H1 (cell line): ENCODE measurements at regions not wholly inside any gene's neighbourhood (a gene's known extent, or its start where the extent isn't known, plus 50 kb on each side); places are given as distances from the start of the nearest gene placed in this dataset.

Source experiments
- CTCF ChIA-PET: fragments of 300-600 bp; sonication (Branson Sonifier 250); formaldehyde crosslinking; loops from one replicate; lab custom pipeline; 2021; ENCODE audit not compliant: partially characterized antibody; lab: Charles Lee
- POLR2A ChIA-PET: fragments of 300-600 bp; sonication (Branson Sonifier 250); formaldehyde crosslinking; loops from one replicate; lab custom pipeline; 2021; ENCODE audit warnings: inconsistent platforms; ENCODE audit not compliant: partially characterized antibody; lab: Charles Lee
- DNase-seq, 2 experiments: peaks; one replicate each; pipeline versions ENCODE4 v3.0.0 to v3.0.0-alpha.2; 2010 to 2022; ENCODE audit warnings: low spot score in 2 of 2, low read depth in 1 of 2, mixed read lengths in 1 of 2
- FAIRE-seq: peaks from 2 replicates; lab custom pipeline; 2011; peaks lifted over from hg19 to GRCh38; lab: Jason Lieb, UNC
- H2AFZ ChIP-seq: 2 replicates; pipeline ENCODE4 v1.8.1; 2012; ENCODE audit warnings: low read length, inconsistent platforms
- H2AK5ac ChIP-seq: 2 replicates; pipeline ENCODE4 v1.6.1; 2013; ENCODE audit warnings: low read depth, low read length
- H2BK120ac ChIP-seq: replicated peaks from 2 replicates; pipeline ENCODE3; 2013; ENCODE audit warnings: low read depth, low read length, inconsistent platforms
- H2BK12ac ChIP-seq: 2 replicates; pipeline ENCODE4 v1.6.1; 2013; ENCODE audit warnings: low read depth, low read length
- H2BK15ac ChIP-seq: 2 replicates; pipeline ENCODE4 v1.6.1; 2013; ENCODE audit warnings: low read length
- H2BK20ac ChIP-seq: 2 replicates; pipeline ENCODE4 v1.6.1; 2013; ENCODE audit warnings: low read length
- H2BK5ac ChIP-seq: 2 replicates; pipeline ENCODE4 v1.6.1; 2013; ENCODE audit warnings: low read depth, low read length
- H3K14ac ChIP-seq: 2 replicates; pipeline ENCODE4 v1.6.1; 2013; ENCODE audit warnings: inconsistent platforms; ENCODE audit not compliant: insufficient read length
- H3K18ac ChIP-seq: 2 replicates; pipeline ENCODE4 v1.6.1; 2013; ENCODE audit warnings: low read length; ENCODE audit errors: extremely low read depth
- H3K23ac ChIP-seq: 2 replicates; pipeline ENCODE4 v1.6.1; 2013; ENCODE audit warnings: inconsistent platforms; ENCODE audit not compliant: insufficient read length
- H3K23me2 ChIP-seq: 2 replicates; pipeline ENCODE4 v1.6.1; 2013; ENCODE audit warnings: low read depth, low read length
- H3K27ac ChIP-seq: 2 replicates; pipeline ENCODE4 v1.6.1; 2011; ENCODE audit warnings: low read depth, low read length, inconsistent platforms
- H3K27me3 ChIP-seq, 4 experiments: replicated peaks in 1 of 4; 1 replicate in 1 of 4; 2 replicates in 3 of 4; pipeline versions ENCODE4 v1.6.1 to v1.8.1; 2011 to 2013; ENCODE audit warnings: low read length in 3 of 4, mild to moderate bottlenecking in 3 of 4, inconsistent platforms in 2 of 4, mixed read lengths in 2 of 4, moderate library complexity in 1 of 4; ENCODE audit not compliant: control insufficient read depth in 3 of 4, insufficient read depth in 3 of 4; ENCODE audit errors: extremely low read depth in 1 of 4
- H3K36me3 ChIP-seq, 4 experiments: 2 replicates each; pipeline versions ENCODE4 v1.6.1 to v1.8.1; 2011 to 2013; ENCODE audit warnings: mild to moderate bottlenecking in 4 of 4, low read length in 3 of 4, moderate library complexity in 2 of 4, control low read depth in 1 of 4, inconsistent platforms in 1 of 4; ENCODE audit not compliant: insufficient read depth in 4 of 4, control insufficient read depth in 2 of 4
- H3K4ac ChIP-seq: replicated peaks from 2 replicates; pipeline ENCODE3; 2013; ENCODE audit warnings: low read length, low read depth, mixed read lengths, inconsistent platforms; ENCODE audit not compliant: insufficient read length
- H3K4me1 ChIP-seq, 4 experiments: replicated peaks in 1 of 4; 1 replicate in 1 of 4; 2 replicates in 3 of 4; pipeline versions ENCODE4 v1.6.1 to v1.8.1; 2011 to 2013; ENCODE audit warnings: low read length in 3 of 4, inconsistent platforms in 2 of 4, mixed read lengths in 1 of 4; ENCODE audit not compliant: insufficient read depth in 4 of 4, control insufficient read depth in 3 of 4
- H3K4me2 ChIP-seq, 2 experiments: 2 replicates each; pipeline versions ENCODE4 v1.6.1 to v1.8.1; 2011 to 2013; ENCODE audit warnings: low read depth in 2 of 2, low read length in 2 of 2, control low read depth in 1 of 2, inconsistent platforms in 1 of 2, mild to moderate bottlenecking in 1 of 2; ENCODE audit not compliant: insufficient read depth in 1 of 2
- H3K4me3 ChIP-seq, 4 experiments: fragments of 200-600, 300-600 bp in 1 of 4; sonication (generic), shearing (Covaris generic), sonication (Bioruptor Twin) in 1 of 4; 2 replicates each; pipeline versions ENCODE4 v1.5.1 to v1.8.1; 2011 to 2016; ENCODE audit warnings: low read length in 4 of 4, low read depth in 3 of 4, control low read depth in 2 of 4, inconsistent platforms in 2 of 4, mild to moderate bottlenecking in 2 of 4, mixed read lengths in 1 of 4, moderate library complexity in 1 of 4; ENCODE audit not compliant: insufficient read depth in 2 of 4; ENCODE audit errors: extremely low read depth in 1 of 4
- H3K56ac ChIP-seq: replicated peaks from 2 replicates; pipeline ENCODE3; 2013; ENCODE audit warnings: low read depth, mild to moderate bottlenecking, mixed read lengths, low read length, inconsistent platforms; ENCODE audit not compliant: insufficient read length
- H3K79me1 ChIP-seq: 2 replicates; pipeline ENCODE4 v1.6.1; 2013; ENCODE audit warnings: low read depth, low read length, control low read depth
- H3K79me2 ChIP-seq, 2 experiments: 2 replicates each; pipeline versions ENCODE4 v1.6.1 to v1.8.1; 2012 to 2013; ENCODE audit warnings: low read length in 2 of 2, mild to moderate bottlenecking in 2 of 2, inconsistent platforms in 1 of 2; ENCODE audit not compliant: insufficient read depth in 2 of 2, control insufficient read depth in 1 of 2
- H3K9ac ChIP-seq, 4 experiments: replicated peaks in 1 of 4; 1 replicate in 1 of 4; 2 replicates in 3 of 4; pipeline versions ENCODE4 v1.6.1 to v1.8.1; 2011 to 2013; ENCODE audit warnings: low read depth in 3 of 4, low read length in 3 of 4, control low read depth in 2 of 4, mild to moderate bottlenecking in 2 of 4, moderate library complexity in 2 of 4, inconsistent platforms in 1 of 4; ENCODE audit errors: extremely low read depth in 1 of 4
- H3K9me3 ChIP-seq, 2 experiments: 2 replicates each; pipeline versions ENCODE4 v1.6.1 to v1.8.1; 2012 to 2013; ENCODE audit warnings: mild to moderate bottlenecking in 2 of 2, moderate library complexity in 2 of 2, control low read depth in 1 of 2, inconsistent platforms in 1 of 2, low read depth in 1 of 2, low read length in 1 of 2, mixed read lengths in 1 of 2; ENCODE audit not compliant: insufficient read depth in 2 of 2
- H4K20me1 ChIP-seq, 2 experiments: replicated peaks in 1 of 2; 2 replicates each; pipeline versions ENCODE3 to v1.8.1; 2011 to 2013; ENCODE audit warnings: inconsistent platforms in 2 of 2, low read length in 2 of 2, mild to moderate bottlenecking in 1 of 2; ENCODE audit not compliant: insufficient read depth in 2 of 2, control insufficient read depth in 1 of 2
- H4K5ac ChIP-seq: 2 replicates; pipeline ENCODE4 v1.6.1; 2013; ENCODE audit warnings: low read length, low read depth, mixed read lengths, inconsistent platforms; ENCODE audit not compliant: insufficient read length
- H4K8ac ChIP-seq: 2 replicates; pipeline ENCODE4 v1.8.0; 2013; ENCODE audit warnings: mild to moderate bottlenecking, moderate library complexity, low read length, inconsistent platforms; ENCODE audit not compliant: insufficient read depth; ENCODE audit errors: extremely low read depth
- H4K91ac ChIP-seq: replicated peaks from 2 replicates; pipeline ENCODE3; 2013; ENCODE audit warnings: low read length, mixed read lengths, inconsistent platforms; ENCODE audit not compliant: insufficient read length
- ATF3 ChIP-seq: IDR thresholded peaks from 2 replicates; pipeline ENCODE4 v1.6.1; 2011; ENCODE audit warnings: low read depth, mild to moderate bottlenecking, low read length; ENCODE audit not compliant: insufficient read depth
- CTBP2 ChIP-seq: IDR thresholded peaks from 2 replicates; pipeline ENCODE4 v1.7.0; 2011; ENCODE audit warnings: borderline replicate concordance, mild to moderate bottlenecking, moderate library complexity, mixed read lengths, low read length; ENCODE audit not compliant: insufficient read depth, insufficient read length
- EGR1 ChIP-seq: IDR thresholded peaks from 2 replicates; pipeline ENCODE4 v1.6.1; 2011; ENCODE audit warnings: low read depth, low read length, borderline replicate concordance
- KDM1A ChIP-seq: fragments of 200-600, 300-600 bp; sonication (generic); IDR thresholded peaks from 2 replicates; pipeline ENCODE4 v1.7.1; 2016; ENCODE audit warnings: mild to moderate bottlenecking, low read length, borderline replicate concordance
- KDM4A ChIP-seq: IDR thresholded peaks from one replicate; pipeline ENCODE4 v1.7.1; 2012; ENCODE audit warnings: low read depth, mild to moderate bottlenecking, moderate library complexity, low read length, inconsistent platforms; ENCODE audit not compliant: severe bottlenecking
- NRF1 ChIP-seq: IDR thresholded peaks from 2 replicates; pipeline ENCODE4 v1.6.1; 2011; ENCODE audit warnings: mild to moderate bottlenecking, low read depth, low read length, improper control_type of control experiment
- RAD21 ChIP-seq, 2 experiments: IDR thresholded peaks in 1 of 2; conservative IDR thresholded peaks in 1 of 2; 2 replicates each; pipeline ENCODE4 v1.6.1; 2011; ENCODE audit warnings: low read depth in 2 of 2, low read length in 2 of 2, improper control_type of control experiment in 1 of 2, inconsistent platforms in 1 of 2, mild to moderate bottlenecking in 1 of 2, moderate library complexity in 1 of 2
- RBBP5 ChIP-seq: IDR thresholded peaks from 2 replicates; pipeline ENCODE4 v1.7.1; 2012; ENCODE audit warnings: low read depth, mild to moderate bottlenecking, inconsistent platforms, low read length, moderate library complexity, borderline replicate concordance
- SIX5 ChIP-seq: IDR thresholded peaks from 2 replicates; pipeline ENCODE4 v1.6.1; 2011; ENCODE audit warnings: mild to moderate bottlenecking, low read depth, low read length
- SUZ12 ChIP-seq: fragments of 200-600 bp; sonication (generic); IDR thresholded peaks from 2 replicates; pipeline ENCODE4 v1.6.1; 2012; ENCODE audit warnings: mild to moderate bottlenecking, inconsistent platforms, low read length, moderate library complexity, mixed read lengths
- TAF7 ChIP-seq: optimal IDR thresholded peaks from 2 replicates; pipeline ENCODE3; 2011; ENCODE audit warnings: low read depth, mild to moderate bottlenecking, inconsistent platforms, low read length, moderate library complexity, borderline replicate concordance
- WGBS, 2 experiments: shearing (Covaris generic) in 1 of 2; methylation state at CpG; one replicate each; pipeline versions ENCODE4 v1.1.6 to v1.1.7; 2013 to 2015; ENCODE audit warnings: low lambda C conversion rate in 2 of 2, mixed read lengths in 2 of 2, inconsistent platforms in 1 of 2, low coverage in 1 of 2, missing lambda C conversion rate in 1 of 2; ENCODE audit not compliant: insufficient replicate concordance in 2 of 2, insufficient coverage in 1 of 2, insufficient read length in 1 of 2; ENCODE audit errors: extremely low coverage in 1 of 2, missing lambda C conversion rate in 1 of 2; 5-methylcytosine and 5-hydroxymethylcytosine counted together
- TF ChIP-seq, protein P1 (sequence below): IDR thresholded peaks from 2 replicates; pipeline ENCODE4 v1.6.1; 2012; ENCODE audit warnings: inconsistent platforms
- TF ChIP-seq, protein P2 (sequence below): IDR thresholded peaks from 2 replicates; pipeline ENCODE4 v1.6.1; 2012; ENCODE audit warnings: inconsistent platforms

DNA sequence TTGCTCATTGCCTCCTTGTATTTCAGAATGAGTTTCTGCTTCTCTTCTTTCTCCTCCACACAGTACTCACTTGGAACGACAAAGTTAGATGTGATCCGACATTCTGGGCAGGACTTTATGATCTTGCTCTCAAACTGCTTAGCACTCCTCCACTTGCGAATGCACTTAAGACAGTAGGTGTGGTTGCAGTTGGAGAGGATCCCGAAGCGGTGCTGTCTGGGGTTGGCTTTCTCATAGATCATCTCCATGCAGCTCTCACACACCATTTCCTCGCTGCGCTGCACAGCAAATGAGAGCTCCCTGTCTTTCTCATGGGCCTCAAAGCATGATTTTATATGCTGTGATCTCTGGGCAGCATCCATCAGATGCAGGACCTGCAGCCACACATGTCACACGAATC, 245.7 kb downstream of the C12orf50 start:
- WGBS, 2 experiments: 99% methylated on average over 8 of the region's 8 CpGs; no CpG with 5 or more reads in 1 of the 2 experiments
- no peak overlapping the region for H3K14ac ChIP-seq
- no peak overlapping the region for H2AFZ ChIP-seq
- H3K9ac ChIP-seq: no peak overlapping the region
- H2BK15ac ChIP-seq: no peak overlapping the region
- no peak overlapping the region for H3K23ac ChIP-seq
- H3K56ac ChIP-seq: no peak overlapping the region
- no peak overlapping the region for H4K91ac ChIP-seq
- H3K36me3 ChIP-seq: no peaks in the 10 kb centered on the region
- H4K20me1 ChIP-seq: no peaks in the 10 kb centered on the region
- no peak overlapping the region for H2BK5ac ChIP-seq
- H3K4me2 ChIP-seq: no peak overlapping the region
- H4K5ac ChIP-seq: no peak overlapping the region
- H3K27me3 ChIP-seq: no peaks in the 10 kb centered on the region
- no peaks in the 10 kb centered on the region for H3K9me3 ChIP-seq
- no peak overlapping the region for H3K4me3 ChIP-seq
- H2BK12ac ChIP-seq: no peak overlapping the region
- no peak overlapping the region for H2BK120ac ChIP-seq
- H3K23me2 ChIP-seq: no peaks in the 10 kb centered on the region
- H2BK20ac ChIP-seq: no peak overlapping the region
- H3K79me1 ChIP-seq: no peaks in the 10 kb centered on the region
- H3K27ac ChIP-seq: no peak overlapping the region
- H4K8ac ChIP-seq: no peak overlapping the region
- H2AK5ac ChIP-seq: no peak overlapping the region
- H3K4me1 ChIP-seq: no peaks in the 10 kb centered on the region
- FAIRE-seq (no peak), DNase-seq (no peak)
- no peak overlapping the region for H3K18ac ChIP-seq
- ChIA-PET POLR2A (no interaction called here), CTCF (interaction anchor here (1.2 kb wide), 1 partner anchor 509 kb away, joined by 3 read pairs; no protein-coding TSS in a partner anchor)
- H3K4ac ChIP-seq: no peak overlapping the region
- H3K79me2 ChIP-seq: no peaks in the 10 kb centered on the region
- TF ChIP-seq SUZ12 (no peak), EGR1 (no peak), ATF3 (no peak), RAD21 (IDR thresholded peaks at IDR 0.05 in 1 of 2, conservative IDR thresholded peaks at IDR 0.05 in 1 of 2; ENCODE audit: low read depth in 2 of 2, low read length in 2 of 2) (no peak), SIX5 (no peak), NRF1 (no peak), TAF7 (no peak), KDM1A (no peak), CTBP2 (no peak), RBBP5 (no peak), KDM4A (no peak)
- TF ChIP-seq, protein P1, sequence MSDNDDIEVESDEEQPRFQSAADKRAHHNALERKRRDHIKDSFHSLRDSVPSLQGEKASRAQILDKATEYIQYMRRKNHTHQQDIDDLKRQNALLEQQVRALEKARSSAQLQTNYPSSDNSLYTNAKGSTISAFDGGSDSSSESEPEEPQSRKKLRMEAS: no peak
- TF ChIP-seq, protein P2, sequence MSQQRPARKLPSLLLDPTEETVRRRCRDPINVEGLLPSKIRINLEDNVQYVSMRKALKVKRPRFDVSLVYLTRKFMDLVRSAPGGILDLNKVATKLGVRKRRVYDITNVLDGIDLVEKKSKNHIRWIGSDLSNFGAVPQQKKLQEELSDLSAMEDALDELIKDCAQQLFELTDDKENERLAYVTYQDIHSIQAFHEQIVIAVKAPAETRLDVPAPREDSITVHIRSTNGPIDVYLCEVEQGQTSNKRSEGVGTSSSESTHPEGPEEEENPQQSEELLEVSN: no peak
